IMR-90 (cell line): ENCODE measurements at regions not wholly inside any gene's neighbourhood (a gene's known extent, or its start where the extent isn't known, plus 50 kb on each side); places are given as distances from the start of the nearest gene placed in this dataset.

ENCODE experiments used
- ATAC-seq: fragments of 200-7000 bp; cut with Tn5 transposase; 2 replicates; pipeline ENCODE4 v1.9.1; 2020; ENCODE audit warnings: low read depth, mild to moderate bottlenecking, moderate library complexity
- BruUV-seq: library from RNA; stranded (reverse); fragments of 400-500 nt; replicated peaks from 2 replicates; lab custom pipeline; 2021; lab: Mats Ljungman, UMichigan
- CTCF ChIA-PET: fragments of 300-600 bp; formaldehyde crosslinking; extraction: SDS; loops from one replicate; lab custom pipeline; 2021; ENCODE audit warnings: antibody characterized with exemption; lab: Yijun Ruan, JAX
- POLR2A ChIA-PET: fragments of 300-600 bp; sonication (Branson Sonifier 250); formaldehyde crosslinking; loops from one replicate; lab custom pipeline; 2022; ENCODE audit warnings: antibody characterized with exemption; ENCODE audit not compliant: unreplicated experiment; lab: Charles Lee
- DNase-seq: peaks from one replicate; pipeline ENCODE4 v3.0.0; 2013
- H2AFZ ChIP-seq: replicated peaks from 2 replicates; pipeline ENCODE3; 2013; ENCODE audit warnings: low read length, mild to moderate bottlenecking; ENCODE audit not compliant: poor library complexity
- H2AK5ac ChIP-seq: 2 replicates; pipeline ENCODE4 v1.6.1; 2013; ENCODE audit warnings: low read depth, low read length, inconsistent platforms
- H2AK9ac ChIP-seq: replicated peaks from 2 replicates; pipeline ENCODE3; 2013; ENCODE audit warnings: mild to moderate bottlenecking, low read depth, low read length, moderate library complexity; ENCODE audit not compliant: poor library complexity
- H2BK120ac ChIP-seq: 2 replicates; pipeline ENCODE4 v1.6.1; 2013; ENCODE audit warnings: low read depth, low read length, inconsistent platforms
- H2BK15ac ChIP-seq: 3 replicates; pipeline ENCODE4 v1.6.1; 2013; ENCODE audit warnings: low read depth, low read length, inconsistent platforms
- H2BK20ac ChIP-seq: 2 replicates; pipeline ENCODE4 v1.6.1; 2013; ENCODE audit warnings: low read depth, mild to moderate bottlenecking, inconsistent platforms, low read length, moderate library complexity
- H2BK5ac ChIP-seq: 2 replicates; pipeline ENCODE4 v1.6.1; 2013; ENCODE audit warnings: mild to moderate bottlenecking, low read depth, low read length, inconsistent platforms; ENCODE audit not compliant: poor library complexity, severe bottlenecking
- H3K14ac ChIP-seq: replicated peaks from 2 replicates; pipeline ENCODE4 v1.6.1; 2013; ENCODE audit warnings: low read depth, low read length, inconsistent platforms
- H3K18ac ChIP-seq: 2 replicates; pipeline ENCODE4 v1.6.1; 2013; ENCODE audit warnings: low read depth, low read length, control low read depth
- H3K23ac ChIP-seq: 2 replicates; pipeline ENCODE4 v1.6.1; 2013; ENCODE audit warnings: low read depth, low read length, inconsistent platforms
- H3K27ac ChIP-seq: 2 replicates; pipeline ENCODE4 v1.5.1; 2013; ENCODE audit warnings: mild to moderate bottlenecking, control low read depth, low read length; ENCODE audit not compliant: insufficient read depth
- H3K27me3 ChIP-seq: 2 replicates; pipeline ENCODE4 v1.6.1; 2013; ENCODE audit warnings: low read length; ENCODE audit not compliant: control insufficient read depth, insufficient read depth
- H3K36me3 ChIP-seq: 2 replicates; pipeline ENCODE4 v1.6.1; 2013; ENCODE audit warnings: low read length, mixed read lengths; ENCODE audit not compliant: control insufficient read depth, insufficient read depth
- H3K4ac ChIP-seq: 2 replicates; pipeline ENCODE4 v1.6.1; 2013; ENCODE audit warnings: low read depth, low read length, inconsistent platforms
- H3K4me1 ChIP-seq: 2 replicates; pipeline ENCODE4 v1.6.1; 2013; ENCODE audit warnings: low read length, mixed read lengths; ENCODE audit not compliant: control insufficient read depth, insufficient read depth
- H3K4me2 ChIP-seq: 2 replicates; pipeline ENCODE4 v1.6.1; 2013; ENCODE audit warnings: low read depth, mild to moderate bottlenecking, control low read depth, low read length, moderate library complexity
- H3K4me3 ChIP-seq: 2 replicates; pipeline ENCODE4 v1.5.1; 2013; ENCODE audit warnings: low read depth, mild to moderate bottlenecking, control low read depth, low read length, moderate library complexity; ENCODE audit not compliant: insufficient read depth
- H3K56ac ChIP-seq: 2 replicates; pipeline ENCODE4 v1.6.1; 2013; ENCODE audit warnings: low read length, inconsistent platforms; ENCODE audit not compliant: insufficient read depth; ENCODE audit errors: extremely low read depth
- H3K79me1 ChIP-seq, 2 experiments: 2 replicates each; pipeline ENCODE4 v1.6.1; 2013; ENCODE audit warnings: low read length in 2 of 2, inconsistent platforms in 1 of 2, low read depth in 1 of 2
- H3K9ac ChIP-seq: 2 replicates; pipeline ENCODE4 v1.6.1; 2013; ENCODE audit warnings: low read depth, low read length, control low read depth
- H3K9me1 ChIP-seq: 2 replicates; pipeline ENCODE4 v1.6.1; 2013; ENCODE audit warnings: low read length, inconsistent platforms; ENCODE audit not compliant: insufficient read depth
- H3K9me3 ChIP-seq: 2 replicates; pipeline ENCODE4 v1.6.1; 2013; ENCODE audit warnings: low read length; ENCODE audit not compliant: control insufficient read depth, insufficient read depth
- H4K20me1 ChIP-seq: 2 replicates; pipeline ENCODE4 v1.6.1; 2013; ENCODE audit warnings: low read length, inconsistent platforms; ENCODE audit not compliant: insufficient read depth
- H4K5ac ChIP-seq: 2 replicates; pipeline ENCODE4 v1.6.1; 2013; ENCODE audit warnings: mild to moderate bottlenecking, low read depth, low read length, control low read depth
- H4K8ac ChIP-seq, 2 experiments: 2 replicates each; pipeline ENCODE4 v1.6.1; 2013; ENCODE audit warnings: low read depth in 2 of 2, low read length in 2 of 2, control low read depth in 1 of 2, inconsistent platforms in 1 of 2
- H4K91ac ChIP-seq: 2 replicates; pipeline ENCODE4 v1.6.1; 2013; ENCODE audit warnings: low read depth, low read length, inconsistent platforms; ENCODE audit not compliant: insufficient read depth
- BHLHE40 ChIP-seq: fragments of 150-350 bp; IDR thresholded peaks from 2 replicates; pipeline ENCODE4 v1.6.1; 2016; ENCODE audit warnings: mild to moderate bottlenecking, low read depth, low read length
- CEBPB ChIP-seq: IDR thresholded peaks from 2 replicates; pipeline ENCODE4 v1.6.1; 2012; ENCODE audit warnings: low read depth, low read length, improper control_type of control experiment
- CHD1 ChIP-seq: IDR thresholded peaks from 2 replicates; pipeline ENCODE4 v1.6.1; 2012; ENCODE audit warnings: low read depth, low read length, improper control_type of control experiment
- CTCF ChIP-seq: conservative IDR thresholded peaks from 2 replicates; pipeline ENCODE4 v1.5.1; 2012; ENCODE audit warnings: mild to moderate bottlenecking, low read depth, low read length, improper control_type of control experiment
- ELK1 ChIP-seq: fragments of 150-350 bp; IDR thresholded peaks from 2 replicates; pipeline ENCODE4 v1.6.1; 2016; ENCODE audit warnings: low read depth, mild to moderate bottlenecking, low read length, moderate library complexity, borderline replicate concordance
- FOS ChIP-seq: fragments of 150-350 bp; IDR thresholded peaks from 2 replicates; pipeline ENCODE4 v1.6.1; 2016; ENCODE audit warnings: low read depth, low read length
- MAFK ChIP-seq: IDR thresholded peaks from 2 replicates; pipeline ENCODE4 v1.6.1; 2012; ENCODE audit warnings: low read depth, low read length, improper control_type of control experiment
- MAZ ChIP-seq: IDR thresholded peaks from 2 replicates; pipeline ENCODE4 v1.6.1; 2012; ENCODE audit warnings: low read depth, mild to moderate bottlenecking, low read length, improper control_type of control experiment, moderate library complexity, borderline replicate concordance
- MXI1 ChIP-seq: IDR thresholded peaks from 2 replicates; pipeline ENCODE4 v1.6.1; 2012; ENCODE audit warnings: low read depth, mild to moderate bottlenecking, low read length, moderate library complexity, borderline replicate concordance
- NFE2L2 ChIP-seq: fragments of 150-350 bp; IDR thresholded peaks from 2 replicates; pipeline ENCODE4 v1.6.1; 2016; ENCODE audit warnings: low read depth, mild to moderate bottlenecking, low read length
- POLR2A ChIP-seq: IDR thresholded peaks from 2 replicates; pipeline ENCODE4 v1.6.1; 2012; ENCODE audit warnings: mild to moderate bottlenecking, low read depth, low read length
- RAD21 ChIP-seq: IDR thresholded peaks from 2 replicates; pipeline ENCODE4 v1.6.1; 2012; ENCODE audit warnings: low read length, improper control_type of control experiment
- RCOR1 ChIP-seq: IDR thresholded peaks from 2 replicates; pipeline ENCODE4 v1.6.1; 2012; ENCODE audit warnings: mild to moderate bottlenecking, low read length, improper control_type of control experiment; ENCODE audit not compliant: insufficient replicate concordance
- RFX5 ChIP-seq: IDR thresholded peaks from 2 replicates; pipeline ENCODE4 v1.8.0; 2012; ENCODE audit warnings: low read depth, mild to moderate bottlenecking, low read length, moderate library complexity
- SMC3 ChIP-seq: fragments of 150-350 bp; IDR thresholded peaks from 2 replicates; pipeline ENCODE4 v1.6.1; 2016; ENCODE audit warnings: low read depth, mild to moderate bottlenecking, antibody characterized with exemption, low read length, moderate library complexity
- USF2 ChIP-seq: fragments of 150-350 bp; IDR thresholded peaks from 2 replicates; pipeline ENCODE4 v1.6.1; 2017; ENCODE audit warnings: mild to moderate bottlenecking, antibody characterized with exemption, low read length, low read depth
- WGBS, 2 experiments: methylation state at CpG; one replicate each; pipeline versions ENCODE4 v1.1.5 to v1.1.7; 2013; ENCODE audit warnings: missing lambda C conversion rate in 2 of 2; ENCODE audit not compliant: insufficient read length in 1 of 2; ENCODE audit errors: extremely low coverage in 2 of 2; 5-methylcytosine and 5-hydroxymethylcytosine counted together
- dilution Hi-C: fragments of 300-500 bp; cut with HindIII; formaldehyde crosslinking; loops from one replicate; pipeline ENCODE4 v1.14.3; 2018; ENCODE audit warnings: low sequenced_read_pairs; ENCODE audit not compliant: unreplicated experiment
- in situ Hi-C: fragments of 300-500 bp; cut with MboI; formaldehyde crosslinking; loops from 3 replicates; pipeline ENCODE4 v1.14.3; 2019; ENCODE audit warnings: low sequenced_read_pairs, inconsistent platforms, mixed read lengths
- intact Hi-C: fragments of 100-400 bp; cut with micrococcal nuclease; formaldehyde crosslinking; loops from 2 replicates; pipeline ENCODE4 v1.10.0; 2022

DNA sequence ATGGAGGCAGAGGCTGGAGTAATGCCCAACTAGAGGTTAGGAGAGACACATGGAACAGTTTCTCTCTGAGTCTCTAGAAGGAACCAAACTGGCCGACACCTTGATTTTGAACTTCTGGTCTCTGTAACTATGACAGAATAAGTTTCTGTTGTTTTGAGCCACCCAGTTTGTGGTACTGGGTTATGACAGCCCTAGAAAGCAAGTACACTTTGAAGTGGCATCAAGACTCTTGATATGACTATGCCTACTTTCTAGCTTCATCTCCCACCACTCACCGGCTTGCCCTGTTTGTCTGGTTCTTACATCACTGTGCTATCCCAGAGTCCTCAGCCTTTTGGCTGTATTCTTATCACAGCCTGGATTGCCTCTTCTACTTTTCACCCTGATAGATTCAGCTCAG lies 230.3 kb upstream of the USP24 start:
- DNase-seq, result no peak
- peak overlapping the region; percentile 91 for H3K18ac ChIP-seq
- H3K9me1 ChIP-seq, result peaks cover 19% of the 10 kb centered on the region
- 0 out of 4 replicates have a peak, but pooled peaks cover 0 to 3% of the 10 kb centered on the region in 2 experiments for H3K79me1 ChIP-seq
- H2BK20ac ChIP-seq, result peak overlapping the region; percentile 98
- WGBS, 2 experiments, result 100% methylated on average over 1 of the region's 2 CpGs; no CpG with 5 or more reads in 1 of the 2 experiments
- in situ Hi-C loops (no loop called here), dilution Hi-C loops (no loop called here), intact Hi-C loops (no loop called here)
- POLR2A ChIA-PET, result no interaction called here
- peak overlapping the region; percentile 91; the same call in 1 of the 2 replicates for H3K27ac ChIP-seq
- peak overlapping the region; percentile 96; the same call in 2 of the 3 replicates for H2BK15ac ChIP-seq
- H2BK5ac ChIP-seq, result peak overlapping the region; percentile 92
- no peak overlapping the region for H2AFZ ChIP-seq
- H3K56ac ChIP-seq, result no peak overlapping the region
- no peak for ATAC-seq
- H2AK9ac ChIP-seq, result no peak overlapping the region
- peak overlapping the region; percentile 97 for H2BK120ac ChIP-seq
- H3K23ac ChIP-seq, result peak overlapping the region; percentile 72; the same call in 1 of the 2 replicates
- no peak overlapping the region for H3K4me2 ChIP-seq
- H4K20me1 ChIP-seq, result no peaks in the 10 kb centered on the region
- peak overlapping the region; percentile 84 for H3K14ac ChIP-seq
- H3K9ac ChIP-seq, result no peak overlapping the region
- no peak for TF ChIP-seq RFX5
- no peak for TF ChIP-seq FOS
- no peak for TF ChIP-seq SMC3
- no peak for TF ChIP-seq RAD21
- TF ChIP-seq RCOR1, result no peak
- no peak for TF ChIP-seq POLR2A
- no peak for TF ChIP-seq CHD1
- TF ChIP-seq MXI1, result no peak
- TF ChIP-seq MAZ, result no peak
- TF ChIP-seq CTCF, result no peak
- TF ChIP-seq MAFK, result no peak
- no peak for TF ChIP-seq ELK1
- no peak for TF ChIP-seq CEBPB
- TF ChIP-seq BHLHE40, result no peak
- TF ChIP-seq USF2, result no peak
- no peak for TF ChIP-seq NFE2L2
- peak overlapping the region; percentile 96 for H4K91ac ChIP-seq
- no peaks in the 10 kb centered on the region for H3K27me3 ChIP-seq
- peak overlapping the region; percentile 66 for H4K5ac ChIP-seq
- CTCF ChIA-PET, result no interaction called here
- H3K9me3 ChIP-seq, result no peaks in the 10 kb centered on the region
- no peaks in the 10 kb centered on the region for H3K36me3 ChIP-seq
- no peak overlapping the region for H3K4me3 ChIP-seq
- H4K8ac ChIP-seq, result peak overlapping the region; percentile 81 to 90
- peak overlapping the region; percentile 89 for H2AK5ac ChIP-seq
- no TSS peak for BruUV-seq
- peak overlapping the region; percentile 95 for H3K4ac ChIP-seq
- H3K4me1 ChIP-seq, result peaks cover 22% of the 10 kb centered on the region
